Neural progenitor cell (in vitro differentiated cells): ENCODE measurements at regions not wholly inside any gene's neighbourhood (a gene's known extent, or its start where the extent isn't known, plus 50 kb on each side); places are given as distances from the start of the nearest gene placed in this dataset.

ENCODE experiments used
- EZH2 ChIP-seq: fragments of 200-600 bp; sonication (generic); IDR thresholded peaks from 2 replicates; pipeline ENCODE4 v1.6.1; 2017; ENCODE audit warnings: antibody characterized with exemption, mild to moderate bottlenecking, moderate library complexity
- TF ChIP-seq, protein P1 (sequence below): fragments of 200-600 bp; sonication (generic); IDR thresholded peaks from 2 replicates; pipeline ENCODE4 v1.5.1; 2017; ENCODE audit warnings: antibody characterized with exemption, mild to moderate bottlenecking

DNA sequence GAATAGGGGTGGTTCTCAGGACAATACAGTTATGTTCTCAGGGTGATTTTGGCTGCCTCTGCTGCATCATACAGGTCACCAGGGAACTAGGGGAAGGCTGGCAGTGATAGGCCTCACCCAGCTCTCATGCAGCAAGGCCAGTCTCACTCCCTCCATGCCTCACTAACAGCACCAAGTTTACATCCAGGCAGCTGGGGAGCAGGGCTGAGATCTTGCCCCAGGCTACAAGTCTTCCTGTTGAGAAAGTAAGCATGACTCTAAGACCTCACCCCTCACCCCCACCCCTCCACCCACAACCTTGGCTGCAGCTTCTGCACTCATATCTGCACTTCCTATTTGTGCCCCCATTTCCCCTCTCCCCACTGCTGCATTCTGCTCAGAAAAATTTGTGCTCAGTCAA, 481.2 kb downstream of the ACTL7B start:
- TF ChIP-seq, protein P1, sequence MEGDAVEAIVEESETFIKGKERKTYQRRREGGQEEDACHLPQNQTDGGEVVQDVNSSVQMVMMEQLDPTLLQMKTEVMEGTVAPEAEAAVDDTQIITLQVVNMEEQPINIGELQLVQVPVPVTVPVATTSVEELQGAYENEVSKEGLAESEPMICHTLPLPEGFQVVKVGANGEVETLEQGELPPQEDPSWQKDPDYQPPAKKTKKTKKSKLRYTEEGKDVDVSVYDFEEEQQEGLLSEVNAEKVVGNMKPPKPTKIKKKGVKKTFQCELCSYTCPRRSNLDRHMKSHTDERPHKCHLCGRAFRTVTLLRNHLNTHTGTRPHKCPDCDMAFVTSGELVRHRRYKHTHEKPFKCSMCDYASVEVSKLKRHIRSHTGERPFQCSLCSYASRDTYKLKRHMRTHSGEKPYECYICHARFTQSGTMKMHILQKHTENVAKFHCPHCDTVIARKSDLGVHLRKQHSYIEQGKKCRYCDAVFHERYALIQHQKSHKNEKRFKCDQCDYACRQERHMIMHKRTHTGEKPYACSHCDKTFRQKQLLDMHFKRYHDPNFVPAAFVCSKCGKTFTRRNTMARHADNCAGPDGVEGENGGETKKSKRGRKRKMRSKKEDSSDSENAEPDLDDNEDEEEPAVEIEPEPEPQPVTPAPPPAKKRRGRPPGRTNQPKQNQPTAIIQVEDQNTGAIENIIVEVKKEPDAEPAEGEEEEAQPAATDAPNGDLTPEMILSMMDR, result no peak
- TF ChIP-seq EZH2, result no peak
